Stimulated activated CD4-positive, alpha-beta T cell treated with anti-CD3 and anti-CD28 coated beads, Interleukin-12 subunit alpha, Interleukin-12 subunit beta, amount 100 ng/mL, for 48 hours (primary cell): ENCODE measurements at regions not wholly inside any gene's neighbourhood (a gene's known extent, or its start where the extent isn't known, plus 50 kb on each side); places are given as distances from the start of the nearest gene placed in this dataset.
"Not testable (repeated sequence)": the region's sequence is repeated elsewhere in the genome, so short reads cannot be mapped to it uniquely, and the experiment has no call there.

Source experiments
- DNase-seq, 3 donors: peaks; one replicate each; pipeline ENCODE4 v3.0.0-alpha.2; 2020; ENCODE audit warnings: low read depth in 2 of 3, low spot score in 1 of 3

GRCh38 chr2:153420394-153420793 is 58.2 kb downstream of the RPRM start:
- no peak for DNase-seq

DNA sequence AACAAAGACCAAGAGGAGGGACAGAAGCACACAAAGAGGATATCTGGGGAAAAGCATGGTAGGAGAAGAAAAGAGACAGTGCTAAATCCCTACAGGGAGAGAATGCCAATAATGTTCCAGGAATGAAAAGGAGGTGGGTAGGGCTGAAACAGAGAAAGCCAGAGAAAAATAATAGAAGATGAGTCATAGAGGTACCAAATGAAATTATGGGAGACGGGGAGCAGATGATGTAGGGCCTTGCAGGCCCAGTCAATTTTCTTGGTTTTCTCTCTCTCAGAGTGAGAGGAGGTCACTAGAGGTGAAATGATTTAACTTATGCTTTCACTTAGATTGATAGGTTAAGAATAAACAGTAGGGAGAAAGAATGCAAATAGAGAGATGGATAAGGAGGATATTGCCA is 61.5 kb downstream of the RPRM start:
- no peak for DNase-seq

GRCh38 chr2:153416071-153416470 is 62.5 kb downstream of the RPRM start:
- no peak for DNase-seq

GRCh38 chr2:153408710-153409385 is 69.7 kb downstream of the RPRM start:
- DNase-seq = no peak

DNA sequence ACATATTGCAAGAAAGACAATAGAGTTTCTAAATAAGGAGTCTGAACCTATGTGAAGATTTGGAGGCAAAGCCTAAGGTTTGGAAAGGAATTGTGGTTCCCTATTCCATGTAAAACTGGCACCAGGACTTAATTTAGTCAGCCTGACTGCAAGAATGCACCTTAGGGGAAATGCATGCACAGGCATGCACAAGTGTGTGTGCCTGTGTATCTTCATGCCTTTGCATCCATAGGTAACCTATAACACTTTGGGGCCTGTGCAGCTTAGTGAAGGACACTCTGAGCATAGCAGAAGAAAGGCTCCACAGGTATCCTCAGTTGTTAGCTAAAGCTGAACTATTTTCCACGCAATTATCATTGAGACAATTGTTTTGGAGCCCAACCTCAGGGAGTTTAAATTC is 73.4 kb downstream of the RPRM start:
- no peak for DNase-seq

GRCh38 chr2:153404792-153405191 is 73.8 kb downstream of the RPRM start:
- DNase-seq = no peak

- no peak for DNase-seq
Measured at GRCh38 chr2:153403940-153404339, 74.6 kb downstream of the RPRM start.

DNA sequence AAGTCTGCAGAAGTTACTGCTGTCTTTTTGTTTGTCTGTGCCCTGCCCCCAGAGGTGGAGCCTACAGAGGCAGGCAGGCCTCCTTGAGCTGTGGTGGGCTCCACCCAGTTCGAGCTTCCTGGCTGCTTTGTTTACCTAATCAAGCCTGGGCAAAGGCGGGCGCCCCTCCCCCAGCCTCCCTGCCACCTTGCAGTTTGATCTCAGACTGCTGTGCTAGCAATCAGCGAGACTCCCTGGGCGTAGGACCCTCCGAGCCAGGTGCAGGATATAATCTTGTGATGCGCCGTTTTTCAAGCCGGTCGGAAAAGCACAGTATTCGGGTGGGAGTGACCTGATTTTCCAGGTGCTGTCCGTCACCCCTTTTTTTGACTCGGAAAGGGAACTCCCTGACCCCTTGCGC is 75.2 kb downstream of the RPRM start:
- not testable (repeated sequence) for DNase-seq

DNA sequence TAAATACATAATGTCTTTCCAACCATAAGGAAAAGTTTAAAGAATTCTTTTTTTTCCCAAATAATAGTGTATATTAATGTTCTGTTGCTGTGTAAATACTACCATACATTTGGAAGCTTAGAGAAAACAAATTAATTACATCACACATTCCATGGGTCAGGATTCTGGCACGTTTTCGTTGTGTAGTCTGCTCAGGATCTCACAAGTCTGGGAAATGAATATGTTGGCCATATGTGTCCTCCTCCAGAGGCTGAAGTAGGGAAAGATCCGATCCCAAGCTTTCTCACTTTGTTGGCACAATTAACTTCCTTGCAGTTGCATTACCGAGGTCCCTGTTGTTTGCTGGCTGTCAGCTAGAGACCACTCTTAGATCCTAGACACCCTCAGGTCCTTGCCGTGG is 83.9 kb downstream of the RPRM start:
- no peak for DNase-seq

- DNase-seq = no peak
Measured at GRCh38 chr2:153394247-153394646, 84.3 kb downstream of the RPRM start.

GRCh38 chr2:153393518-153393917 is 85.0 kb downstream of the RPRM start:
- no peak for DNase-seq

DNA sequence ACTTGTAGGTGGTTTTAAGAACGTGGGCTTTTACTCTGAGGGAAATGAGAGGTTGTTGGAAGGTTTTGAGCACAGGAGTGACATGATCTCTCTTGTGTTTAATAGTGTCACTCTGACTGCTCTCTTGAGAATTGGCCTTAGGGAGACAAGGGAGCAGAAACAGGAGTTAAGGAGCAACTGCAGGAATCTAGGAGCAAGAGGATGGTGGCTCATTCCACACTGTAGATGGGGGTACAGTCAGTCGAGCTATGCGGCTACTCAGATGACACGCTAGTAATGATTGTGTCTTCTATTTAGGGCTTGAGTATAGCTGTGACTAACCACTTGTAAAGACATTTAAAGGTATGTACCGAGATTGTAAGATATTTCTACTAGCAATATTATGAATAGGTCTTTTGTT is 87.4 kb downstream of the RPRM start:
- no peak for DNase-seq

- no peak for DNase-seq
Measured at GRCh38 chr2:153388246-153388645, 90.3 kb downstream of the RPRM start.

GRCh38 chr2:153387203-153387602 is 91.4 kb downstream of the RPRM start:
- no peak for DNase-seq

DNA sequence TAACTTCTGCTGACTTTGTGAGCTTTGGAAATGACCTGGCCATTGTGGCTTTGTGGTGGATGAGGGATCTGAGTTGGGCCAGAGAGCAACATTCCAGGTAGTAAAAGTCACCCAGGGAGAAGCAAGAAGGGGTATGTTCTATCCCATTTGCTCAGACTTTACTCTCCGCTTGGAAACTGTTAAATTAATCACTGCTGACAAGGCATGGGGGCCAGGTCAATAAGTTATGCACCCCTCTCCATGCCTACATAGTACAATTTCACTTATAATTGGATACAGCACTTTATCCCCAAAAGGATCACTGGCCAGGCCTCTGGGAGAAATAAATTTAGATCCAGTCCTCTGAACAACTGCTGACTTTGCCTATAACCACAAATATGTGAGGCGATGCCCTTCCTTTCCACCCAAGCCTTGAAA is 92.1 kb downstream of the RPRM start:
- no peak for DNase-seq

- no peak for DNase-seq
Measured at GRCh38 chr2:153373510-153374279, 104.9 kb downstream of the RPRM start.

GRCh38 chr2:153360239-153360638 is 118.3 kb downstream of the RPRM start:
- no peak for DNase-seq

- no peak for DNase-seq
Measured at GRCh38 chr2:153354377-153354776, 124.2 kb downstream of the RPRM start.

DNA sequence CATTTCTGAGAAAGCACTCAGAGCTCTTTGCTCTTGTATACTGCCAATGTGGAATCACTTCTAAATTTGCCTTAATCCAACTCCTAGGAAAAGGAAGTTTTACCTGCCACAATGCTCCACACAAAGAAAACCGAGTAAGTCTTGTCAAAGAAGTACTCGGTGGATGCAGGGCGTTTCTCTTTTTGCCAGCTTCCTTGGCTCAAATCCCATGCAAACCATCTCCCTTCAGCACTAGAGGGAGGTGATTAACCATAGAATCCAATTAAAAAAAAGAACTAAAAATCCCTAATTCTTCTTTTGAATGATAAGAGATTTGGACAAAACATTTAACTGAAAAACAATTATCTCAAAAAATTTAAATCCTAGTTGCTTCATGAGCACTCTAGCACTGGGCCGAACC is 129.0 kb downstream of the RPRM start:
- no peak for DNase-seq

GRCh38 chr2:153347818-153348495 is 130.6 kb downstream of the RPRM start:
- DNase-seq = no peak

DNA sequence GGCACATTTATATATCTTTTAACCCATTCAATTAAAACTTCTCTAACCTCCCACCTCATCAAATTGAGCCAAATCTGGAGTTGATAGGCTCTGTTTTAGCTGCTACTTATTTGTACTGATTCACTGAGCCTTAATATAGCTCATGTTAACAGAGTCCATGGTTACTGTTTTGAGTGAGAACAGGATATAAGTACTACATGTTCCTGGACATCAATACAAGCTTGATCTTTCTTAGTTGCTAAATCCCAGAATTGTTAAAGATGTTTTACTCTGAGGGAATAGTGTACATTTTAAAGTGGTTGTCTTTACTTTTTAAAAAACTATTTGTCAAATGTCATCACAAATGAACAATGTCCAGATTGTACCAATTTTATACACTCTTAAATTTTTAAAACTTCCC is 157.7 kb downstream of the RPRM start:
- no peak for DNase-seq

- DNase-seq = no peak
Measured at GRCh38 chr2:153311432-153311831, 167.1 kb downstream of the RPRM start.
